ENCODE measurements at regions not wholly inside any gene's neighbourhood (a gene's known extent, or its start where the extent isn't known, plus 50 kb on each side); places are given as distances from the start of the nearest gene placed in this dataset.

- H3K9ac ChIP-seq (ENCODE audit: low read depth, low read length) = no peak overlapping the region
- no peaks in the 10 kb centered on the region for H3K27me3 ChIP-seq (ENCODE audit: control insufficient read depth, insufficient read depth, low read length)
- DNase-seq = no peak
- H3K56ac ChIP-seq (ENCODE audit: extremely low read depth, insufficient read depth, low read length) = no peak overlapping the region
- H3K36me3 ChIP-seq (ENCODE audit: control insufficient read depth, insufficient read depth, low read length) = no peaks in the 10 kb centered on the region
- H4K91ac ChIP-seq (ENCODE audit: insufficient read depth, low read depth, low read length) = no peak overlapping the region
- BruUV-seq (replicated peaks) = no TSS peak
- H3K4me1 ChIP-seq (ENCODE audit: control insufficient read depth, insufficient read depth, low read length) = no peaks in the 10 kb centered on the region
- H3K79me1 ChIP-seq (ENCODE audit: low read depth in 1 of 2, low read length in 2 of 2) = no peaks in the 10 kb centered on the region
- H2BK15ac ChIP-seq (ENCODE audit: low read depth, low read length) = no peak overlapping the region
- in situ Hi-C loops (cut with MboI; ENCODE audit: low sequenced_read_pairs) = no loop called here
- H3K14ac ChIP-seq (replicated peaks; ENCODE audit: low read depth, low read length) = no peak overlapping the region
- H2AK5ac ChIP-seq (ENCODE audit: low read depth, low read length) = no peak overlapping the region
- H2AFZ ChIP-seq (replicated peaks; ENCODE audit: low read length, poor library complexity) = no peak overlapping the region
- ChIA-PET POLR2A (ENCODE audit: unreplicated experiment) (no interaction called here), CTCF (no interaction called here)
- H4K20me1 ChIP-seq (ENCODE audit: insufficient read depth, low read length) = no peaks in the 10 kb centered on the region
- H4K5ac ChIP-seq (ENCODE audit: low read depth, low read length) = no peak overlapping the region
- H3K4me2 ChIP-seq (ENCODE audit: low read depth, low read length) = no peak overlapping the region
- peaks cover 3% of the 10 kb centered on the region; the same call in 1 of the 2 replicates for H3K9me3 ChIP-seq (ENCODE audit: control insufficient read depth, insufficient read depth, low read length)
- intact Hi-C loops (cut with micrococcal nuclease) = no loop called here
- TF ChIP-seq, protein P1, sequence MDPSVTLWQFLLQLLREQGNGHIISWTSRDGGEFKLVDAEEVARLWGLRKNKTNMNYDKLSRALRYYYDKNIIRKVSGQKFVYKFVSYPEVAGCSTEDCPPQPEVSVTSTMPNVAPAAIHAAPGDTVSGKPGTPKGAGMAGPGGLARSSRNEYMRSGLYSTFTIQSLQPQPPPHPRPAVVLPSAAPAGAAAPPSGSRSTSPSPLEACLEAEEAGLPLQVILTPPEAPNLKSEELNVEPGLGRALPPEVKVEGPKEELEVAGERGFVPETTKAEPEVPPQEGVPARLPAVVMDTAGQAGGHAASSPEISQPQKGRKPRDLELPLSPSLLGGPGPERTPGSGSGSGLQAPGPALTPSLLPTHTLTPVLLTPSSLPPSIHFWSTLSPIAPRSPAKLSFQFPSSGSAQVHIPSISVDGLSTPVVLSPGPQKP (IDR thresholded peaks at IDR 0.05; ENCODE audit: borderline replicate concordance, low read depth, low read length) = no peak
- TF ChIP-seq, protein P2, sequence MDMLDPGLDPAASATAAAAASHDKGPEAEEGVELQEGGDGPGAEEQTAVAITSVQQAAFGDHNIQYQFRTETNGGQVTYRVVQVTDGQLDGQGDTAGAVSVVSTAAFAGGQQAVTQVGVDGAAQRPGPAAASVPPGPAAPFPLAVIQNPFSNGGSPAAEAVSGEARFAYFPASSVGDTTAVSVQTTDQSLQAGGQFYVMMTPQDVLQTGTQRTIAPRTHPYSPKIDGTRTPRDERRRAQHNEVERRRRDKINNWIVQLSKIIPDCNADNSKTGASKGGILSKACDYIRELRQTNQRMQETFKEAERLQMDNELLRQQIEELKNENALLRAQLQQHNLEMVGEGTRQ (IDR thresholded peaks at IDR 0.05; ENCODE audit: low read depth, low read length) = no peak
- TF ChIP-seq CEBPB (IDR thresholded peaks at IDR 0.05; ENCODE audit: low read depth, low read length) (no peak), RAD21 (IDR thresholded peaks at IDR 0.05; ENCODE audit: low read length) (no peak), CHD1 (IDR thresholded peaks at IDR 0.05; ENCODE audit: low read depth, low read length) (no peak), MAZ (IDR thresholded peaks at IDR 0.05; ENCODE audit: borderline replicate concordance, low read depth, low read length) (no peak), MAFK (IDR thresholded peaks at IDR 0.05; ENCODE audit: low read depth, low read length) (no peak)
- no peak overlapping the region for H3K4ac ChIP-seq (ENCODE audit: low read depth, low read length)
- H3K23ac ChIP-seq (ENCODE audit: low read depth, low read length) = no peak overlapping the region
- no peak overlapping the region for H2BK5ac ChIP-seq (ENCODE audit: low read depth, low read length, poor library complexity, severe bottlenecking)
- H3K27ac ChIP-seq (ENCODE audit: insufficient read depth, low read length) = no peak overlapping the region
- no peak overlapping the region for H2AK9ac ChIP-seq (replicated peaks; ENCODE audit: low read depth, low read length, poor library complexity)
- no peak overlapping the region for H2BK20ac ChIP-seq (ENCODE audit: low read depth, low read length)
- ATAC-seq (ENCODE audit: low read depth) = no peak
- no peak overlapping the region for H3K18ac ChIP-seq (ENCODE audit: low read depth, low read length)
- no peak overlapping the region for H3K4me3 ChIP-seq (ENCODE audit: insufficient read depth, low read depth, low read length)
- no peak overlapping the region for H4K8ac ChIP-seq (ENCODE audit: low read depth in 2 of 2, low read length in 2 of 2)
- H2BK120ac ChIP-seq (ENCODE audit: low read depth, low read length) = no peak overlapping the region
- H3K9me1 ChIP-seq (ENCODE audit: insufficient read depth, low read length) = no peaks in the 10 kb centered on the region
- dilution Hi-C loops (cut with HindIII; ENCODE audit: low sequenced_read_pairs, unreplicated experiment) = no loop called here
- 6% methylated on average over 6 of the region's 8 CpGs; no CpG with 5 or more reads in 1 of the 2 experiments for WGBS, 2 experiments (ENCODE audit: extremely low coverage in 2 of 2, insufficient read length in 1 of 2)
Observed at GRCh38 chr19:31749231-31749630, 400.0 kb upstream of the TSHZ3 start.

Data from IMR-90 (cell line).